ENCODE measurements at regions not wholly inside any gene's neighbourhood (a gene's known extent, or its start where the extent isn't known, plus 50 kb on each side); places are given as distances from the start of the nearest gene placed in this dataset.

DNA sequence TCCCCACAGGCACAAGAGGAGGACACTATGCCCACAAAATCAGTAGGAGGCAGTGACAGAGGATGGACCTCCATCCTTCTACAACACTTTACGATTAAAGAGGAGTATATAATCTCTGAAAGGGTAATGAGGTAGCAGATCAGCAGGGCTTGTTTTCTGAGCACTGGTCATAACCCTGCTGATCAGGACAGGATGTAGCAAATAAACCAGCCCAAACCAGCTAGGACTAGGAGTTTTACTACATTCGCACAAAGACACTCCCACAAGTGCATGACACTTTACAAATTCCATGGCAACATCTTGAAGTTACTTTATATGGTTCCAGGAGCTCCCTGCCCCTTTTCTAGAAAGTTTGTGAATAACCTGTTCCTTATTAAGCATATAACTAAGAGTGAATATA lies 73.3 kb upstream of the CHD6 start:
- no peak overlapping the region for H3K4me3 ChIP-seq
- DNase-seq (ENCODE audit: low spot score): no peak
- peaks cover 8% of the 10 kb centered on the region; the same call in 1 of the 2 replicates for H3K4me1 ChIP-seq (ENCODE audit: insufficient read depth)
- no peak overlapping the region for H3K4me2 ChIP-seq
- peaks cover 13% of the 10 kb centered on the region for H3K27me3 Mint-ChIP-seq (ENCODE audit: insufficient read depth, low read depth, poor library complexity)
- H2AFZ ChIP-seq: no peak overlapping the region
- no peak for ATAC-seq
- H3K9me3 Mint-ChIP-seq: no peaks in the 10 kb centered on the region
- no peaks in the 10 kb centered on the region for H3K79me2 ChIP-seq (replicated peaks; ENCODE audit: insufficient read depth)
- no peak for TF ChIP-seq EZH2 (IDR thresholded peaks at IDR 0.05; ENCODE audit: low read depth, unreplicated experiment)
- no peak for TF ChIP-seq ZNF331 (CRISPR knock-in tag; IDR thresholded peaks at IDR 0.05; ENCODE audit: low read depth)
- TF ChIP-seq, protein P1, sequence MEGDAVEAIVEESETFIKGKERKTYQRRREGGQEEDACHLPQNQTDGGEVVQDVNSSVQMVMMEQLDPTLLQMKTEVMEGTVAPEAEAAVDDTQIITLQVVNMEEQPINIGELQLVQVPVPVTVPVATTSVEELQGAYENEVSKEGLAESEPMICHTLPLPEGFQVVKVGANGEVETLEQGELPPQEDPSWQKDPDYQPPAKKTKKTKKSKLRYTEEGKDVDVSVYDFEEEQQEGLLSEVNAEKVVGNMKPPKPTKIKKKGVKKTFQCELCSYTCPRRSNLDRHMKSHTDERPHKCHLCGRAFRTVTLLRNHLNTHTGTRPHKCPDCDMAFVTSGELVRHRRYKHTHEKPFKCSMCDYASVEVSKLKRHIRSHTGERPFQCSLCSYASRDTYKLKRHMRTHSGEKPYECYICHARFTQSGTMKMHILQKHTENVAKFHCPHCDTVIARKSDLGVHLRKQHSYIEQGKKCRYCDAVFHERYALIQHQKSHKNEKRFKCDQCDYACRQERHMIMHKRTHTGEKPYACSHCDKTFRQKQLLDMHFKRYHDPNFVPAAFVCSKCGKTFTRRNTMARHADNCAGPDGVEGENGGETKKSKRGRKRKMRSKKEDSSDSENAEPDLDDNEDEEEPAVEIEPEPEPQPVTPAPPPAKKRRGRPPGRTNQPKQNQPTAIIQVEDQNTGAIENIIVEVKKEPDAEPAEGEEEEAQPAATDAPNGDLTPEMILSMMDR (conservative IDR thresholded peaks at IDR 0.05; ENCODE audit: low read depth in 2 of 2): no peak
- TF ChIP-seq, protein P2, sequence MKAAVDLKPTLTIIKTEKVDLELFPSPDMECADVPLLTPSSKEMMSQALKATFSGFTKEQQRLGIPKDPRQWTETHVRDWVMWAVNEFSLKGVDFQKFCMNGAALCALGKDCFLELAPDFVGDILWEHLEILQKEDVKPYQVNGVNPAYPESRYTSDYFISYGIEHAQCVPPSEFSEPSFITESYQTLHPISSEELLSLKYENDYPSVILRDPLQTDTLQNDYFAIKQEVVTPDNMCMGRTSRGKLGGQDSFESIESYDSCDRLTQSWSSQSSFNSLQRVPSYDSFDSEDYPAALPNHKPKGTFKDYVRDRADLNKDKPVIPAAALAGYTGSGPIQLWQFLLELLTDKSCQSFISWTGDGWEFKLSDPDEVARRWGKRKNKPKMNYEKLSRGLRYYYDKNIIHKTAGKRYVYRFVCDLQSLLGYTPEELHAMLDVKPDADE (IDR thresholded peaks at IDR 0.05): no peak
- TF ChIP-seq, protein P3, sequence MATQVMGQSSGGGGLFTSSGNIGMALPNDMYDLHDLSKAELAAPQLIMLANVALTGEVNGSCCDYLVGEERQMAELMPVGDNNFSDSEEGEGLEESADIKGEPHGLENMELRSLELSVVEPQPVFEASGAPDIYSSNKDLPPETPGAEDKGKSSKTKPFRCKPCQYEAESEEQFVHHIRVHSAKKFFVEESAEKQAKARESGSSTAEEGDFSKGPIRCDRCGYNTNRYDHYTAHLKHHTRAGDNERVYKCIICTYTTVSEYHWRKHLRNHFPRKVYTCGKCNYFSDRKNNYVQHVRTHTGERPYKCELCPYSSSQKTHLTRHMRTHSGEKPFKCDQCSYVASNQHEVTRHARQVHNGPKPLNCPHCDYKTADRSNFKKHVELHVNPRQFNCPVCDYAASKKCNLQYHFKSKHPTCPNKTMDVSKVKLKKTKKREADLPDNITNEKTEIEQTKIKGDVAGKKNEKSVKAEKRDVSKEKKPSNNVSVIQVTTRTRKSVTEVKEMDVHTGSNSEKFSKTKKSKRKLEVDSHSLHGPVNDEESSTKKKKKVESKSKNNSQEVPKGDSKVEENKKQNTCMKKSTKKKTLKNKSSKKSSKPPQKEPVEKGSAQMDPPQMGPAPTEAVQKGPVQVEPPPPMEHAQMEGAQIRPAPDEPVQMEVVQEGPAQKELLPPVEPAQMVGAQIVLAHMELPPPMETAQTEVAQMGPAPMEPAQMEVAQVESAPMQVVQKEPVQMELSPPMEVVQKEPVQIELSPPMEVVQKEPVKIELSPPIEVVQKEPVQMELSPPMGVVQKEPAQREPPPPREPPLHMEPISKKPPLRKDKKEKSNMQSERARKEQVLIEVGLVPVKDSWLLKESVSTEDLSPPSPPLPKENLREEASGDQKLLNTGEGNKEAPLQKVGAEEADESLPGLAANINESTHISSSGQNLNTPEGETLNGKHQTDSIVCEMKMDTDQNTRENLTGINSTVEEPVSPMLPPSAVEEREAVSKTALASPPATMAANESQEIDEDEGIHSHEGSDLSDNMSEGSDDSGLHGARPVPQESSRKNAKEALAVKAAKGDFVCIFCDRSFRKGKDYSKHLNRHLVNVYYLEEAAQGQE (IDR thresholded peaks at IDR 0.05; ENCODE audit: unreplicated experiment): no peak
- TF ChIP-seq ZNF114 (CRISPR knock-in tag; IDR thresholded peaks at IDR 0.05): no peak
- no peak for TF ChIP-seq STAT1 (IDR thresholded peaks at IDR 0.05; ENCODE audit: unreplicated experiment)
- TF ChIP-seq, protein P4, sequence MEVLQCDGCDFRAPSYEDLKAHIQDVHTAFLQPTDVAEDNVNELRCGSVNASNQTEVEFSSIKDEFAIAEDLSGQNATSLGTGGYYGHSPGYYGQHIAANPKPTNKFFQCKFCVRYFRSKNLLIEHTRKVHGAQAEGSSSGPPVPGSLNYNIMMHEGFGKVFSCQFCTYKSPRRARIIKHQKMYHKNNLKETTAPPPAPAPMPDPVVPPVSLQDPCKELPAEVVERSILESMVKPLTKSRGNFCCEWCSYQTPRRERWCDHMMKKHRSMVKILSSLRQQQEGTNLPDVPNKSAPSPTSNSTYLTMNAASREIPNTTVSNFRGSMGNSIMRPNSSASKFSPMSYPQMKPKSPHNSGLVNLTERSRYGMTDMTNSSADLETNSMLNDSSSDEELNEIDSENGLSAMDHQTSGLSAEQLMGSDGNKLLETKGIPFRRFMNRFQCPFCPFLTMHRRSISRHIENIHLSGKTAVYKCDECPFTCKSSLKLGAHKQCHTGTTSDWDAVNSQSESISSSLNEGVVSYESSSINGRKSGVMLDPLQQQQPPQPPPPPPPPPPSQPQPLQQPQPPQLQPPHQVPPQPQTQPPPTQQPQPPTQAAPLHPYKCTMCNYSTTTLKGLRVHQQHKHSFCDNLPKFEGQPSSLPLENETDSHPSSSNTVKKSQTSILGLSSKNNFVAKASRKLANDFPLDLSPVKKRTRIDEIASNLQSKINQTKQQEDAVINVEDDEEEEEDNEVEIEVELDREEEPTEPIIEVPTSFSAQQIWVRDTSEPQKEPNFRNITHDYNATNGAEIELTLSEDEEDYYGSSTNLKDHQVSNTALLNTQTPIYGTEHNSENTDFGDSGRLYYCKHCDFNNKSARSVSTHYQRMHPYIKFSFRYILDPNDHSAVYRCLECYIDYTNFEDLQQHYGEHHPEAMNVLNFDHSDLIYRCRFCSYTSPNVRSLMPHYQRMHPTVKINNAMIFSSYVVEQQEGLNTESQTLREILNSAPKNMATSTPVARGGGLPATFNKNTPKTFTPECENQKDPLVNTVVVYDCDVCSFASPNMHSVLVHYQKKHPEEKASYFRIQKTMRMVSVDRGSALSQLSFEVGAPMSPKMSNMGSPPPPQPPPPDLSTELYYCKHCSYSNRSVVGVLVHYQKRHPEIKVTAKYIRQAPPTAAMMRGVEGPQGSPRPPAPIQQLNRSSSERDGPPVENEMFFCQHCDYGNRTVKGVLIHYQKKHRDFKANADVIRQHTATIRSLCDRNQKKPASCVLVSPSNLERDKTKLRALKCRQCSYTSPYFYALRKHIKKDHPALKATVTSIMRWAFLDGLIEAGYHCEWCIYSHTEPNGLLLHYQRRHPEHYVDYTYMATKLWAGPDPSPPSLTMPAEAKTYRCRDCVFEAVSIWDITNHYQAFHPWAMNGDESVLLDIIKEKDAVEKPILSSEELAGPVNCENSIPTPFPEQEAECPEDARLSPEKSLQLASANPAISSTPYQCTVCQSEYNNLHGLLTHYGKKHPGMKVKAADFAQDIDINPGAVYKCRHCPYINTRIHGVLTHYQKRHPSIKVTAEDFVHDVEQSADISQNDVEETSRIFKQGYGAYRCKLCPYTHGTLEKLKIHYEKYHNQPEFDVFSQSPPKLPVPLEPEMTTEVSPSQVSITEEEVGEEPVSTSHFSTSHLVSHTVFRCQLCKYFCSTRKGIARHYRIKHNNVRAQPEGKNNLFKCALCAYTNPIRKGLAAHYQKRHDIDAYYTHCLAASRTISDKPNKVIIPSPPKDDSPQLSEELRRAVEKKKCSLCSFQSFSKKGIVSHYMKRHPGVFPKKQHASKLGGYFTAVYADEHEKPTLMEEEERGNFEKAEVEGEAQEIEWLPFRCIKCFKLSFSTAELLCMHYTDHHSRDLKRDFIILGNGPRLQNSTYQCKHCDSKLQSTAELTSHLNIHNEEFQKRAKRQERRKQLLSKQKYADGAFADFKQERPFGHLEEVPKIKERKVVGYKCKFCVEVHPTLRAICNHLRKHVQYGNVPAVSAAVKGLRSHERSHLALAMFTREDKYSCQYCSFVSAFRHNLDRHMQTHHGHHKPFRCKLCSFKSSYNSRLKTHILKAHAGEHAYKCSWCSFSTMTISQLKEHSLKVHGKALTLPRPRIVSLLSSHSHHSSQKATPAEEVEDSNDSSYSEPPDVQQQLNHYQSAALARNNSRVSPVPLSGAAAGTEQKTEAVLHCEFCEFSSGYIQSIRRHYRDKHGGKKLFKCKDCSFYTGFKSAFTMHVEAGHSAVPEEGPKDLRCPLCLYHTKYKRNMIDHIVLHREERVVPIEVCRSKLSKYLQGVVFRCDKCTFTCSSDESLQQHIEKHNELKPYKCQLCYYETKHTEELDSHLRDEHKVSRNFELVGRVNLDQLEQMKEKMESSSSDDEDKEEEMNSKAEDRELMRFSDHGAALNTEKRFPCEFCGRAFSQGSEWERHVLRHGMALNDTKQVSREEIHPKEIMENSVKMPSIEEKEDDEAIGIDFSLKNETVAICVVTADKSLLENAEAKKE (CRISPR knock-in tag; IDR thresholded peaks at IDR 0.05): no peak
- no peak for TF ChIP-seq EZH2phosphoT487 (IDR thresholded peaks at IDR 0.05; ENCODE audit: unreplicated experiment)
- TF ChIP-seq JUNB (IDR thresholded peaks at IDR 0.05; ENCODE audit: unreplicated experiment): no peak
- no peak for TF ChIP-seq CREB1 (CRISPR knock-in tag; IDR thresholded peaks at IDR 0.05; ENCODE audit: low read depth)
- TF ChIP-seq POLR2AphosphoS5 (IDR thresholded peaks at IDR 0.05; ENCODE audit: low read depth): no peak
- TF ChIP-seq NANOG (IDR thresholded peaks at IDR 0.05; ENCODE audit: borderline replicate concordance): no peak
- H3F3A ChIP-seq (replicated peaks; ENCODE audit: low read depth): no peaks in the 10 kb centered on the region
- H3K4me1 Mint-ChIP-seq: peaks cover 24% of the 10 kb centered on the region
- no peaks in the 10 kb centered on the region for H4K20me1 ChIP-seq (replicated peaks; ENCODE audit: insufficient read depth)
- H3K4me3 Mint-ChIP-seq: no peak overlapping the region
- no peaks in the 10 kb centered on the region for H3K36me3 Mint-ChIP-seq (ENCODE audit: low read depth)
- peaks cover 22% of the 10 kb centered on the region for H3K9me2 ChIP-seq (ENCODE audit: insufficient read depth)
- H3K27ac ChIP-seq (ENCODE audit: low read depth): no peak overlapping the region
- no peaks in the 10 kb centered on the region for H3K27me3 ChIP-seq (ENCODE audit: insufficient read depth)
- no peaks in the 10 kb centered on the region for H3K36me3 ChIP-seq (ENCODE audit: insufficient read depth)
- H3K27ac Mint-ChIP-seq: no peak overlapping the region
